ENCODE measurements at regions not wholly inside any gene's neighbourhood (a gene's known extent, or its start where the extent isn't known, plus 50 kb on each side); places are given as distances from the start of the nearest gene placed in this dataset.

DNA sequence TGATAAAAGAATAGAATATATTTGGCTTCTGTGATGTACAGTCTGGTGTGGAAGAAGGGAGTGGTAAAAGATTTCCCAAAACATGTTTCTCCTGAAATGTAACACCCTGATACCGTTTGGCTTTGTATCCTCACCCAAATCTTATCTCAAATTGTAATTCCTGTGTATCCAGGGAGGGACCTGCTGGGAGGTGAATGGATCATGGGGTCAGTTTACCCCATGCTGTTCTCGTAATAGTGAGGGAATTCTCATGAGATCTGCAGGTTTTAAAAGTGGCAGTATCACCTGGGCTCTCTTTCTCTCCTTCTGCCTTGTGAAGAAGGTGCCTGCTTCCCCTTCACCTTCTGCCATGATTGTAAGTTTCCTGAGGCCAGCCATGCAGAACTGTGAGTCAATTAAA lies 1070.8 kb downstream of the IGSF11 start:
- POLR2A ChIA-PET: no interaction called here
- Histone ChIP-seq H3F3A (replicated peaks; ENCODE audit: insufficient read depth) (peaks cover 6% of the 10 kb centered on the region), H3K27me3 (ENCODE audit: insufficient read depth) (no peaks in the 10 kb centered on the region), H3K27ac (ENCODE audit: low read depth in 2 of 2, low read length in 1 of 2) (no peak overlapping the region), H3K9ac (no peak overlapping the region), H3K79me2 (ENCODE audit: insufficient read depth) (no peaks in the 10 kb centered on the region), H3K36me3 (replicated peaks in 1 of 2; ENCODE audit: control insufficient read depth in 1 of 2, insufficient read depth in 2 of 2, low read length in 1 of 2) (no peaks in the 10 kb centered on the region), H2AFZ (ENCODE audit: low read depth) (no peak overlapping the region), H3K4me2 (no peak overlapping the region), H3K4me1 (ENCODE audit: control insufficient read depth in 1 of 2, insufficient read depth in 2 of 2, low read depth in 1 of 2, low read length in 1 of 2) (no peaks in the 10 kb centered on the region; a peak in 1 of 4 replicates), H3K4me3 (ENCODE audit: low read depth in 2 of 2, low read length in 1 of 2) (no peak overlapping the region), H3K9me3 (no peaks in the 10 kb centered on the region), H4K20me1 (ENCODE audit: insufficient read depth) (no peaks in the 10 kb centered on the region), H3K9me2 (no peaks in the 10 kb centered on the region)
- 49% methylated on average over 2 of the region's 2 CpGs for WGBS (ENCODE audit: low lambda C conversion rate)
- DNase-seq: no peak
- TF ChIP-seq JUND (IDR thresholded peaks at IDR 0.05) (no peak), GATA2 (CRISPR knock-in tag; IDR thresholded peaks at IDR 0.05) (no peak), RAD21 (IDR thresholded peaks at IDR 0.05; ENCODE audit: low read length) (no peak), CHD2 (IDR thresholded peaks at IDR 0.05; ENCODE audit: low read length, partially characterized antibody) (no peak), ELF1 (IDR thresholded peaks at IDR 0.05) (no peak), RXRA (IDR thresholded peaks at IDR 0.05; ENCODE audit: borderline replicate concordance, low read depth) (no peak), TAF1 (IDR thresholded peaks at IDR 0.05; ENCODE audit: borderline replicate concordance, low read depth, low read length) (no peak), EZH2phosphoT487 (IDR thresholded peaks at IDR 0.05; ENCODE audit: borderline replicate concordance, low read depth) (no peak), NFIC (IDR thresholded peaks at IDR 0.05; ENCODE audit: borderline replicate concordance) (no peak), YY1 (IDR thresholded peaks at IDR 0.05; ENCODE audit: low read depth) (no peak), SIN3A (IDR thresholded peaks at IDR 0.05; ENCODE audit: borderline replicate concordance, low read depth, low read length) (no peak), TCF12 (IDR thresholded peaks at IDR 0.05) (no peak), FOXJ3 (CRISPR knock-in tag; IDR thresholded peaks at IDR 0.05) (no peak), GABPA (IDR thresholded peaks at IDR 0.05; ENCODE audit: low read depth) (no peak), RFX5 (IDR thresholded peaks at IDR 0.05; ENCODE audit: low read length) (no peak), FOXM1 (IDR thresholded peaks at IDR 0.05; ENCODE audit: low read depth) (no peak)
- TF ChIP-seq, protein P1, sequence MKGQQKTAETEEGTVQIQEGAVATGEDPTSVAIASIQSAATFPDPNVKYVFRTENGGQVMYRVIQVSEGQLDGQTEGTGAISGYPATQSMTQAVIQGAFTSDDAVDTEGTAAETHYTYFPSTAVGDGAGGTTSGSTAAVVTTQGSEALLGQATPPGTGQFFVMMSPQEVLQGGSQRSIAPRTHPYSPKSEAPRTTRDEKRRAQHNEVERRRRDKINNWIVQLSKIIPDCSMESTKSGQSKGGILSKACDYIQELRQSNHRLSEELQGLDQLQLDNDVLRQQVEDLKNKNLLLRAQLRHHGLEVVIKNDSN (IDR thresholded peaks at IDR 0.05; ENCODE audit: borderline replicate concordance, low read depth): no peak
- TF ChIP-seq, protein P2, sequence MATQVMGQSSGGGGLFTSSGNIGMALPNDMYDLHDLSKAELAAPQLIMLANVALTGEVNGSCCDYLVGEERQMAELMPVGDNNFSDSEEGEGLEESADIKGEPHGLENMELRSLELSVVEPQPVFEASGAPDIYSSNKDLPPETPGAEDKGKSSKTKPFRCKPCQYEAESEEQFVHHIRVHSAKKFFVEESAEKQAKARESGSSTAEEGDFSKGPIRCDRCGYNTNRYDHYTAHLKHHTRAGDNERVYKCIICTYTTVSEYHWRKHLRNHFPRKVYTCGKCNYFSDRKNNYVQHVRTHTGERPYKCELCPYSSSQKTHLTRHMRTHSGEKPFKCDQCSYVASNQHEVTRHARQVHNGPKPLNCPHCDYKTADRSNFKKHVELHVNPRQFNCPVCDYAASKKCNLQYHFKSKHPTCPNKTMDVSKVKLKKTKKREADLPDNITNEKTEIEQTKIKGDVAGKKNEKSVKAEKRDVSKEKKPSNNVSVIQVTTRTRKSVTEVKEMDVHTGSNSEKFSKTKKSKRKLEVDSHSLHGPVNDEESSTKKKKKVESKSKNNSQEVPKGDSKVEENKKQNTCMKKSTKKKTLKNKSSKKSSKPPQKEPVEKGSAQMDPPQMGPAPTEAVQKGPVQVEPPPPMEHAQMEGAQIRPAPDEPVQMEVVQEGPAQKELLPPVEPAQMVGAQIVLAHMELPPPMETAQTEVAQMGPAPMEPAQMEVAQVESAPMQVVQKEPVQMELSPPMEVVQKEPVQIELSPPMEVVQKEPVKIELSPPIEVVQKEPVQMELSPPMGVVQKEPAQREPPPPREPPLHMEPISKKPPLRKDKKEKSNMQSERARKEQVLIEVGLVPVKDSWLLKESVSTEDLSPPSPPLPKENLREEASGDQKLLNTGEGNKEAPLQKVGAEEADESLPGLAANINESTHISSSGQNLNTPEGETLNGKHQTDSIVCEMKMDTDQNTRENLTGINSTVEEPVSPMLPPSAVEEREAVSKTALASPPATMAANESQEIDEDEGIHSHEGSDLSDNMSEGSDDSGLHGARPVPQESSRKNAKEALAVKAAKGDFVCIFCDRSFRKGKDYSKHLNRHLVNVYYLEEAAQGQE (IDR thresholded peaks at IDR 0.05; ENCODE audit: low read depth, low read length): no peak
- TF ChIP-seq, protein P3, sequence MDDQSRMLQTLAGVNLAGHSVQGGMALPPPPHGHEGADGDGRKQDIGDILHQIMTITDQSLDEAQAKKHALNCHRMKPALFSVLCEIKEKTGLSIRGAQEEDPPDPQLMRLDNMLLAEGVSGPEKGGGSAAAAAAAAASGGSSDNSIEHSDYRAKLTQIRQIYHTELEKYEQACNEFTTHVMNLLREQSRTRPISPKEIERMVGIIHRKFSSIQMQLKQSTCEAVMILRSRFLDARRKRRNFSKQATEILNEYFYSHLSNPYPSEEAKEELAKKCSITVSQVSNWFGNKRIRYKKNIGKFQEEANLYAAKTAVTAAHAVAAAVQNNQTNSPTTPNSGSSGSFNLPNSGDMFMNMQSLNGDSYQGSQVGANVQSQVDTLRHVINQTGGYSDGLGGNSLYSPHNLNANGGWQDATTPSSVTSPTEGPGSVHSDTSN (IDR thresholded peaks at IDR 0.05): no peak
- TF ChIP-seq, protein P4, sequence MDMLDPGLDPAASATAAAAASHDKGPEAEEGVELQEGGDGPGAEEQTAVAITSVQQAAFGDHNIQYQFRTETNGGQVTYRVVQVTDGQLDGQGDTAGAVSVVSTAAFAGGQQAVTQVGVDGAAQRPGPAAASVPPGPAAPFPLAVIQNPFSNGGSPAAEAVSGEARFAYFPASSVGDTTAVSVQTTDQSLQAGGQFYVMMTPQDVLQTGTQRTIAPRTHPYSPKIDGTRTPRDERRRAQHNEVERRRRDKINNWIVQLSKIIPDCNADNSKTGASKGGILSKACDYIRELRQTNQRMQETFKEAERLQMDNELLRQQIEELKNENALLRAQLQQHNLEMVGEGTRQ (IDR thresholded peaks at IDR 0.05; ENCODE audit: borderline replicate concordance, low read depth, low read length): no peak
- CTCF ChIA-PET: interaction anchor here (1.4 kb wide), 1 partner anchor 34 kb away, joined by 3 read pairs; no protein-coding TSS in a partner anchor
